ENCODE measurements at regions not wholly inside any gene's neighbourhood (a gene's known extent, or its start where the extent isn't known, plus 50 kb on each side); places are given as distances from the start of the nearest gene placed in this dataset.

- no peak for TF ChIP-seq CHD7 (IDR thresholded peaks at IDR 0.05; ENCODE audit: insufficient replicate concordance, low read length)
- TF ChIP-seq CEBPB (IDR thresholded peaks at IDR 0.05; ENCODE audit: low read depth, low read length), result no peak
- no peak for TF ChIP-seq CHD2 (IDR thresholded peaks at IDR 0.05; ENCODE audit: low read length)
- no peak for TF ChIP-seq SRF (IDR thresholded peaks at IDR 0.05; ENCODE audit: low read depth, low read length)
- TF ChIP-seq SIX5 (IDR thresholded peaks at IDR 0.05; ENCODE audit: low read depth, low read length), result no peak
- TF ChIP-seq EP300 (IDR thresholded peaks at IDR 0.05; ENCODE audit: borderline replicate concordance in 1 of 2, low read depth in 2 of 2, low read length in 2 of 2), result no peak
- no peak for TF ChIP-seq YY1 (IDR thresholded peaks at IDR 0.05; ENCODE audit: low read depth, low read length)
- TF ChIP-seq, protein P1, sequence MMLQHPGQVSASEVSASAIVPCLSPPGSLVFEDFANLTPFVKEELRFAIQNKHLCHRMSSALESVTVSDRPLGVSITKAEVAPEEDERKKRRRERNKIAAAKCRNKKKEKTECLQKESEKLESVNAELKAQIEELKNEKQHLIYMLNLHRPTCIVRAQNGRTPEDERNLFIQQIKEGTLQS (IDR thresholded peaks at IDR 0.05; ENCODE audit: insufficient read depth, low read depth, low read length), result no peak
These were observed 177.1 kb downstream of the RBM26 start (continued) for GRCh38 chr13:79228972-79229371.

All from H1 (cell line).